Gastroesophageal sphincter (tissue), 4 donors: ENCODE measurements at regions not wholly inside any gene's neighbourhood (a gene's known extent, or its start where the extent isn't known, plus 50 kb on each side); places are given as distances from the start of the nearest gene placed in this dataset.

Experiments used
- ATAC-seq: fragments of 150-250 bp; one replicate; pipeline ENCODE4 v1.9.1; 2016; ENCODE audit warnings: mild to moderate bottlenecking, moderate library complexity
- H3K27ac ChIP-seq, 4 donors: fragments of 200-600 bp; sonication (generic) in 3 of 4; 1 replicate in 3 of 4; 2 replicates in 1 of 4; pipeline ENCODE4 v1.5.1; 2016 to 2019
- H3K27me3 ChIP-seq: fragments of 200-600 bp; sonication (generic); one replicate; pipeline ENCODE4 v1.5.1; 2019
- H3K36me3 ChIP-seq, 2 donors: fragments of 200-600 bp; sonication (generic); one replicate each; pipeline ENCODE4 v1.5.1; 2019; ENCODE audit warnings: control low read depth in 1 of 2
- H3K4me1 ChIP-seq, 3 donors: fragments of 200-600 bp; sonication (generic); 1 replicate in 2 of 3; 2 replicates in 1 of 3; pipeline ENCODE4 v1.5.1; 2016 to 2019; ENCODE audit warnings: control low read depth in 2 of 3
- H3K4me3 ChIP-seq, 2 donors: fragments of 200-600 bp; sonication (generic); one replicate each; pipeline ENCODE4 v1.5.1; 2019; ENCODE audit warnings: mild to moderate bottlenecking in 1 of 2, moderate library complexity in 1 of 2
- H3K9me3 ChIP-seq, 3 donors: fragments of 200-600 bp; sonication (generic); one replicate each; pipeline ENCODE4 v1.5.1; 2017 to 2019; ENCODE audit warnings: control low read depth in 2 of 3
- EP300 ChIP-seq: sonication (generic); formaldehyde crosslinking; IDR thresholded peaks from one replicate; pipeline ENCODE4 v1.6.1; 2017; ENCODE audit warnings: antibody characterized with exemption, mild to moderate bottlenecking
- POLR2A ChIP-seq, 2 donors: fragments of 450-650 bp; IDR thresholded peaks; one replicate each; pipeline ENCODE4 v1.6.1; 2017; ENCODE audit warnings: antibody characterized with exemption in 2 of 2, mild to moderate bottlenecking in 2 of 2, moderate library complexity in 1 of 2
- POLR2AphosphoS5 ChIP-seq: sonication (generic); formaldehyde crosslinking; IDR thresholded peaks from one replicate; pipeline ENCODE4 v1.6.1; 2017; ENCODE audit warnings: antibody characterized with exemption
- WGBS, 2 donors: methylation state at CpG; one replicate each; pipeline ENCODE4 v1.1.5; 2018; ENCODE audit warnings: low coverage in 1 of 2; 5-methylcytosine and 5-hydroxymethylcytosine counted together
- TF ChIP-seq, protein P1 (sequence below), 4 experiments: fragments of 200-600 bp in 2 of 4; fragments of 450-650 bp in 2 of 4; sonication (generic) in 1 of 4; IDR thresholded peaks; one replicate each; pipeline ENCODE4 v1.5.1; 2017 to 2019; ENCODE audit warnings: antibody characterized with exemption in 4 of 4, mild to moderate bottlenecking in 2 of 4, moderate library complexity in 2 of 4

GRCh38 chr10:3999642-4000041 lies 214.6 kb upstream of the KLF6 start:
- ATAC-seq = no peak
- Histone ChIP-seq H3K9me3 (no peaks in the 10 kb centered on the region), H3K27ac (no peak overlapping the region), H3K36me3 (no peaks in the 10 kb centered on the region), H3K27me3 (no peaks in the 10 kb centered on the region), H3K4me1 (peaks cover 0 to 10% (median 0%) of the 10 kb centered on the region in 3 donors), H3K4me3 (no peak overlapping the region)
- WGBS, 2 donors = 85 to 100% methylated on average over 2 of the region's 2 CpGs
- no peak for TF ChIP-seq POLR2AphosphoS5
- TF ChIP-seq POLR2A (IDR thresholded peaks at IDR 0.05) = no peak
- no peak for TF ChIP-seq EP300
- TF ChIP-seq, protein P1, sequence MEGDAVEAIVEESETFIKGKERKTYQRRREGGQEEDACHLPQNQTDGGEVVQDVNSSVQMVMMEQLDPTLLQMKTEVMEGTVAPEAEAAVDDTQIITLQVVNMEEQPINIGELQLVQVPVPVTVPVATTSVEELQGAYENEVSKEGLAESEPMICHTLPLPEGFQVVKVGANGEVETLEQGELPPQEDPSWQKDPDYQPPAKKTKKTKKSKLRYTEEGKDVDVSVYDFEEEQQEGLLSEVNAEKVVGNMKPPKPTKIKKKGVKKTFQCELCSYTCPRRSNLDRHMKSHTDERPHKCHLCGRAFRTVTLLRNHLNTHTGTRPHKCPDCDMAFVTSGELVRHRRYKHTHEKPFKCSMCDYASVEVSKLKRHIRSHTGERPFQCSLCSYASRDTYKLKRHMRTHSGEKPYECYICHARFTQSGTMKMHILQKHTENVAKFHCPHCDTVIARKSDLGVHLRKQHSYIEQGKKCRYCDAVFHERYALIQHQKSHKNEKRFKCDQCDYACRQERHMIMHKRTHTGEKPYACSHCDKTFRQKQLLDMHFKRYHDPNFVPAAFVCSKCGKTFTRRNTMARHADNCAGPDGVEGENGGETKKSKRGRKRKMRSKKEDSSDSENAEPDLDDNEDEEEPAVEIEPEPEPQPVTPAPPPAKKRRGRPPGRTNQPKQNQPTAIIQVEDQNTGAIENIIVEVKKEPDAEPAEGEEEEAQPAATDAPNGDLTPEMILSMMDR (IDR thresholded peaks at IDR 0.05) = no peak

GRCh38 chr10:3996697-3997096 lies 211.7 kb upstream of the KLF6 start:
- Histone ChIP-seq H3K9me3 (no peaks in the 10 kb centered on the region), H3K27me3 (no peaks in the 10 kb centered on the region), H3K4me1 (peaks cover 0 to 10% (median 0%) of the 10 kb centered on the region in 3 donors), H3K27ac (no peak overlapping the region), H3K4me3 (no peak overlapping the region), H3K36me3 (no peaks in the 10 kb centered on the region)
- TF ChIP-seq POLR2A (IDR thresholded peaks at IDR 0.05) = no peak
- no peak for TF ChIP-seq POLR2AphosphoS5
- no peak for TF ChIP-seq EP300
- TF ChIP-seq, protein P1 (IDR thresholded peaks at IDR 0.05) = no peak
- no peak for ATAC-seq
- WGBS, 2 donors = 82 to 89% methylated on average over 4 of the region's 4 CpGs

DNA sequence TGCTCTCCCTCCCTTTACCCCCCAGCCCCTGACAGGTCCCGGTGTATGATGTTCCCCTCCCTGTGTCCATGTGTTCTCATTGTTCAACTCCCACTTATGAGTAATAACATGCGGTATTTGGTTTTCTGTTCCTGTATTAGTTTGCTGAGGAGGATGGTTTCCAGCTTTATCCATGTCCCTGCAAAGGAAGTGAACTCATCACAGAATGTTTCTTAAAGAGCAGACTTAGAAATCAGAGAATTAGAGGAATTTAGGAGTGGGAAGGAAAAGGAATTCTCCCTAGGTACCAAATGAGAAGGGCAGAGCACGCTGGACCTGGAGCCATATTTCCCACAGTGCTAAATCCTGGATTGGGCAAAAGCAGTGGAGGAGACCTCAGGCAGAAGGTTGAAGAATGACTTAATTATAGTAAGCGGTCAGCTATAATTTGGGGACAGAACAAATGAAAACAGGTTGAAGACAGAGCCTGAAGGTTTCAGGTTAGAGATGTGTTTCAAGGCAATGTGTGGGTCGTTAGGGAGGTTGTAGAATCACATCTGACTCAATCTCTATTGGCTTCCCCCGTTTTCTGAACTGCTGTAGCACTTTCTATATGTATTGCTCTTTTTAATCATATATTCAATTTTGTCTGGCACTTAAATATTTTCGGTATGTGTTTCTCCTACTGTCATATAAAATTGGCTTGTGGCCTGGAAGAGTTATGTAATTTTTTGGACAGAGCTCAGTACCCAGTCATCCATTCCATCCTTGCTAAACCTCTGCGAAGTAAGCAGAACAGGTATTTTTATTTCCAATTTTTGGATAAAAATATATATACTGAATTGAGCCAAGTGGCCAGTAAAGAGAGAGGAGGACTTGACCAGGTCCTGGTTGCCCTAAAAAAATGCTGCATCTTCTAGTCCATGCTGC lies 210.5 kb upstream of the KLF6 start:
- TF ChIP-seq POLR2A (IDR thresholded peaks at IDR 0.05) = no peak
- no peak for TF ChIP-seq POLR2AphosphoS5
- TF ChIP-seq, protein P1 (IDR thresholded peaks at IDR 0.05) = no peak
- TF ChIP-seq EP300 = no peak
- no peak overlapping the region for H3K27ac ChIP-seq
- no peak for ATAC-seq
- H3K36me3 ChIP-seq = no peaks in the 10 kb centered on the region
- no peaks in the 10 kb centered on the region for H3K9me3 ChIP-seq
- WGBS, 2 donors = 39 to 58% methylated on average over 5 to 8 of the region's 8 CpGs
- no peaks in the 10 kb centered on the region for H3K27me3 ChIP-seq
- H3K4me1 ChIP-seq = peaks cover 0 to 10% (median 0%) of the 10 kb centered on the region in 3 donors
- H3K4me3 ChIP-seq = no peak overlapping the region

DNA sequence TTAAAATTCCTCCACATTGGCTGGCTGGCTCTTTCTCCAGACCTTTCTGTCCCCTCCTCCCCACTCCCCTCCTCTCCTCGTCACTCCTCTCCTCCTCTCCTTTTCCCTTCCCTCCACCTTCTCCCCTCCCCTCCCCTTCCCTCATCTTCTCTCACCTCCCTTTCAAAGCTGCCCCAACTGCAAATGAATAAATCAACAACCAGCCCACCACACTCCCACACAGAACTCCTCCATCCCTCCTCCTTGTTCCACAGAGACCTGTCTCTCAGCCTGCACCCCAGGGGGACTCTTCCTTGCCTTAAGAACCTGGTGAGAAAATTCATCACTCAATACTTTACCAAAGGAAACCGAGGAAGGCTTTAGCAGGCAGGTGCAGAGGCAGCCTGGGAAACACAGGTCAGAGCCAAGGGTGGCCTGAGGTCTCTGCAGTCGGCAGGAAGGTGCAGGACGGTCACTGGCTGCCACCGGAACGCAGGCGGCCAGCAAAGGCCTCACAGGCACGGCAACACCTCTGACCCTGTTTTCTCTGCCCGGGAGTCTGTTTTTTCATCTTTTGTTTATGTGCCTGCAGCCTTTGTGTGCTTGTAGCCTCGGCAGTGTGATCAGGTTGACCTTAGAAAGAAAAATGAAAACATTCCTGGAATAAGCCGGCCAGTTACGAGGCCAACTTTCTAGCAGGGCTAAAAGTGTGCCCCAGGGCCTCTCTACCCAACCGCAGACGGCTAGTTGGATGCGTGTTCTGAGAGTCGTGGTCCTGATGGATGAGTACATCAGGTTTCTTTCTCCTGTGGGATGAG lies 207.6 kb upstream of the KLF6 start:
- WGBS, 2 donors = 82 to 85% methylated on average over 9 to 13 of the region's 16 CpGs
- no peak overlapping the region for H3K4me3 ChIP-seq
- H3K27ac ChIP-seq = no peak overlapping the region
- no peaks in the 10 kb centered on the region for H3K36me3 ChIP-seq
- ATAC-seq = no peak
- no peak for TF ChIP-seq POLR2A (IDR thresholded peaks at IDR 0.05)
- TF ChIP-seq EP300 = no peak
- TF ChIP-seq POLR2AphosphoS5 = no peak
- TF ChIP-seq, protein P1 (IDR thresholded peaks at IDR 0.05) = no peak
- no peaks in the 10 kb centered on the region for H3K9me3 ChIP-seq
- H3K4me1 ChIP-seq = peaks cover 0 to 18% (median 0%) of the 10 kb centered on the region in 3 donors
- H3K27me3 ChIP-seq = no peaks in the 10 kb centered on the region
